GM23338 (cell line): ENCODE measurements at regions not wholly inside any gene's neighbourhood (a gene's known extent, or its start where the extent isn't known, plus 50 kb on each side); places are given as distances from the start of the nearest gene placed in this dataset.

Experiments used
- ATAC-seq: fragments of 200-7000 bp; cut with Tn5 transposase; 3 replicates; pipeline ENCODE4 v1.9.1; 2020
- DNase-seq: peaks from one replicate; pipeline ENCODE4 v3.0.0-alpha.2; 2015; ENCODE audit warnings: low spot score
- H2AFZ ChIP-seq: fragments of 200-600 bp; sonication (generic); 2 replicates; pipeline ENCODE4 v1.8.0; 2016; ENCODE audit warnings: antibody characterized with exemption, mild to moderate bottlenecking, moderate library complexity
- H3F3A ChIP-seq: fragments of 200-600 bp; sonication (generic); replicated peaks from 2 replicates; pipeline ENCODE4 v1.8.0; 2017; ENCODE audit warnings: antibody characterized with exemption, mixed run types, low read depth
- H3K27ac ChIP-seq: fragments of 200-600 bp; sonication (generic); 2 replicates; pipeline ENCODE4 v1.6.1; 2016; ENCODE audit warnings: low read depth
- H3K27me3 ChIP-seq: fragments of 200-600 bp; sonication (generic); 2 replicates; pipeline ENCODE4 v1.8.0; 2016; ENCODE audit warnings: mild to moderate bottlenecking, mixed run types, moderate library complexity; ENCODE audit not compliant: insufficient read depth
- H3K36me3 ChIP-seq: fragments of 200-600 bp; sonication (generic); 2 replicates; pipeline ENCODE4 v1.8.0; 2016; ENCODE audit warnings: mild to moderate bottlenecking; ENCODE audit not compliant: insufficient read depth
- H3K4me1 ChIP-seq: fragments of 200-600 bp; sonication (generic); 2 replicates; pipeline ENCODE4 v1.8.0; 2016; ENCODE audit warnings: mild to moderate bottlenecking, moderate library complexity; ENCODE audit not compliant: insufficient read depth
- H3K4me2 ChIP-seq: fragments of 200-600 bp; sonication (generic); 2 replicates; pipeline ENCODE4 v1.7.1; 2017; ENCODE audit warnings: mixed run types
- H3K4me3 ChIP-seq: fragments of 200-600 bp; sonication (generic); 2 replicates; pipeline ENCODE4 v1.6.1; 2016; ENCODE audit warnings: mixed run types
- H3K79me2 ChIP-seq: fragments of 200-600 bp; sonication (generic); replicated peaks from 2 replicates; pipeline ENCODE4 v1.8.0; 2017; ENCODE audit warnings: mild to moderate bottlenecking; ENCODE audit not compliant: insufficient read depth
- H3K9me2 ChIP-seq: fragments of 200-600 bp; sonication (generic); 2 replicates; pipeline ENCODE4 v1.8.0; 2017; ENCODE audit not compliant: insufficient read depth
- H4K20me1 ChIP-seq: fragments of 200-600 bp; sonication (generic); replicated peaks from 2 replicates; pipeline ENCODE4 v1.8.0; 2017; ENCODE audit warnings: mild to moderate bottlenecking; ENCODE audit not compliant: insufficient read depth
- H3K27ac Mint-ChIP-seq: 2 replicates; pipeline ENCODE4 v1.8.0; 2020; ENCODE audit warnings: inconsistent platforms, mild to moderate bottlenecking, moderate library complexity, mixed read lengths
- H3K27me3 Mint-ChIP-seq: 3 replicates; pipeline ENCODE4 v1.8.0; 2022; ENCODE audit warnings: low read depth, mild to moderate bottlenecking, moderate library complexity, mixed read lengths, inconsistent platforms; ENCODE audit not compliant: insufficient read depth, poor library complexity
- H3K36me3 Mint-ChIP-seq: 3 replicates; pipeline ENCODE4 v1.8.0; 2021; ENCODE audit warnings: low read depth, mild to moderate bottlenecking, inconsistent platforms, moderate library complexity, mixed read lengths
- H3K4me1 Mint-ChIP-seq: 3 replicates; pipeline ENCODE4 v1.8.0; 2020; ENCODE audit warnings: mild to moderate bottlenecking, inconsistent platforms, mixed read lengths
- H3K4me3 Mint-ChIP-seq: 3 replicates; pipeline ENCODE4 v1.8.0; 2021; ENCODE audit warnings: moderate library complexity, mild to moderate bottlenecking, inconsistent platforms, mixed read lengths
- H3K9me3 Mint-ChIP-seq: 3 replicates; pipeline ENCODE4 v1.8.0; 2020; ENCODE audit warnings: moderate library complexity, mild to moderate bottlenecking, inconsistent platforms, mixed read lengths
- CTCF ChIP-seq, 2 experiments: fragments of 200-600 bp in 1 of 2; sonication (generic) in 1 of 2; conservative IDR thresholded peaks; 2 replicates each; pipeline versions ENCODE4 v1.5.1 to v1.6.1; 2016 to 2017; ENCODE audit warnings: antibody characterized with exemption in 2 of 2, low read depth in 2 of 2, mild to moderate bottlenecking in 2 of 2, moderate library complexity in 1 of 2
- EZH2 ChIP-seq: fragments of 200-600 bp; sonication (generic); IDR thresholded peaks from one replicate; pipeline ENCODE4 v1.8.0; 2017; ENCODE audit warnings: antibody characterized with exemption, mild to moderate bottlenecking, low read depth; ENCODE audit not compliant: unreplicated experiment
- TF ChIP-seq, protein P1 (sequence below): fragments of 250-450 bp; sonication (Bioruptor Pico); IDR thresholded peaks from 2 replicates; pipeline ENCODE4 v1.5.0; 2020; ENCODE audit warnings: mild to moderate bottlenecking, moderate library complexity

- TF ChIP-seq, protein P1, sequence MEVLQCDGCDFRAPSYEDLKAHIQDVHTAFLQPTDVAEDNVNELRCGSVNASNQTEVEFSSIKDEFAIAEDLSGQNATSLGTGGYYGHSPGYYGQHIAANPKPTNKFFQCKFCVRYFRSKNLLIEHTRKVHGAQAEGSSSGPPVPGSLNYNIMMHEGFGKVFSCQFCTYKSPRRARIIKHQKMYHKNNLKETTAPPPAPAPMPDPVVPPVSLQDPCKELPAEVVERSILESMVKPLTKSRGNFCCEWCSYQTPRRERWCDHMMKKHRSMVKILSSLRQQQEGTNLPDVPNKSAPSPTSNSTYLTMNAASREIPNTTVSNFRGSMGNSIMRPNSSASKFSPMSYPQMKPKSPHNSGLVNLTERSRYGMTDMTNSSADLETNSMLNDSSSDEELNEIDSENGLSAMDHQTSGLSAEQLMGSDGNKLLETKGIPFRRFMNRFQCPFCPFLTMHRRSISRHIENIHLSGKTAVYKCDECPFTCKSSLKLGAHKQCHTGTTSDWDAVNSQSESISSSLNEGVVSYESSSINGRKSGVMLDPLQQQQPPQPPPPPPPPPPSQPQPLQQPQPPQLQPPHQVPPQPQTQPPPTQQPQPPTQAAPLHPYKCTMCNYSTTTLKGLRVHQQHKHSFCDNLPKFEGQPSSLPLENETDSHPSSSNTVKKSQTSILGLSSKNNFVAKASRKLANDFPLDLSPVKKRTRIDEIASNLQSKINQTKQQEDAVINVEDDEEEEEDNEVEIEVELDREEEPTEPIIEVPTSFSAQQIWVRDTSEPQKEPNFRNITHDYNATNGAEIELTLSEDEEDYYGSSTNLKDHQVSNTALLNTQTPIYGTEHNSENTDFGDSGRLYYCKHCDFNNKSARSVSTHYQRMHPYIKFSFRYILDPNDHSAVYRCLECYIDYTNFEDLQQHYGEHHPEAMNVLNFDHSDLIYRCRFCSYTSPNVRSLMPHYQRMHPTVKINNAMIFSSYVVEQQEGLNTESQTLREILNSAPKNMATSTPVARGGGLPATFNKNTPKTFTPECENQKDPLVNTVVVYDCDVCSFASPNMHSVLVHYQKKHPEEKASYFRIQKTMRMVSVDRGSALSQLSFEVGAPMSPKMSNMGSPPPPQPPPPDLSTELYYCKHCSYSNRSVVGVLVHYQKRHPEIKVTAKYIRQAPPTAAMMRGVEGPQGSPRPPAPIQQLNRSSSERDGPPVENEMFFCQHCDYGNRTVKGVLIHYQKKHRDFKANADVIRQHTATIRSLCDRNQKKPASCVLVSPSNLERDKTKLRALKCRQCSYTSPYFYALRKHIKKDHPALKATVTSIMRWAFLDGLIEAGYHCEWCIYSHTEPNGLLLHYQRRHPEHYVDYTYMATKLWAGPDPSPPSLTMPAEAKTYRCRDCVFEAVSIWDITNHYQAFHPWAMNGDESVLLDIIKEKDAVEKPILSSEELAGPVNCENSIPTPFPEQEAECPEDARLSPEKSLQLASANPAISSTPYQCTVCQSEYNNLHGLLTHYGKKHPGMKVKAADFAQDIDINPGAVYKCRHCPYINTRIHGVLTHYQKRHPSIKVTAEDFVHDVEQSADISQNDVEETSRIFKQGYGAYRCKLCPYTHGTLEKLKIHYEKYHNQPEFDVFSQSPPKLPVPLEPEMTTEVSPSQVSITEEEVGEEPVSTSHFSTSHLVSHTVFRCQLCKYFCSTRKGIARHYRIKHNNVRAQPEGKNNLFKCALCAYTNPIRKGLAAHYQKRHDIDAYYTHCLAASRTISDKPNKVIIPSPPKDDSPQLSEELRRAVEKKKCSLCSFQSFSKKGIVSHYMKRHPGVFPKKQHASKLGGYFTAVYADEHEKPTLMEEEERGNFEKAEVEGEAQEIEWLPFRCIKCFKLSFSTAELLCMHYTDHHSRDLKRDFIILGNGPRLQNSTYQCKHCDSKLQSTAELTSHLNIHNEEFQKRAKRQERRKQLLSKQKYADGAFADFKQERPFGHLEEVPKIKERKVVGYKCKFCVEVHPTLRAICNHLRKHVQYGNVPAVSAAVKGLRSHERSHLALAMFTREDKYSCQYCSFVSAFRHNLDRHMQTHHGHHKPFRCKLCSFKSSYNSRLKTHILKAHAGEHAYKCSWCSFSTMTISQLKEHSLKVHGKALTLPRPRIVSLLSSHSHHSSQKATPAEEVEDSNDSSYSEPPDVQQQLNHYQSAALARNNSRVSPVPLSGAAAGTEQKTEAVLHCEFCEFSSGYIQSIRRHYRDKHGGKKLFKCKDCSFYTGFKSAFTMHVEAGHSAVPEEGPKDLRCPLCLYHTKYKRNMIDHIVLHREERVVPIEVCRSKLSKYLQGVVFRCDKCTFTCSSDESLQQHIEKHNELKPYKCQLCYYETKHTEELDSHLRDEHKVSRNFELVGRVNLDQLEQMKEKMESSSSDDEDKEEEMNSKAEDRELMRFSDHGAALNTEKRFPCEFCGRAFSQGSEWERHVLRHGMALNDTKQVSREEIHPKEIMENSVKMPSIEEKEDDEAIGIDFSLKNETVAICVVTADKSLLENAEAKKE (CRISPR knock-in tag), result no peak
Observed at GRCh38 chr6:215335-216034, 76.8 kb upstream of the DUSP22 start (continued).

GRCh38 chr6:217048-217659, 75.1 kb upstream of the DUSP22 start:
- ATAC-seq (peak; percentile 92), DNase-seq (peak; percentile 84)
- Histone ChIP-seq H3K4me1 (peaks cover 16% of the 10 kb centered on the region; the same call in 1 of the 2 replicates), H3K4me2 (no peak overlapping the region), H3K36me3 (no peaks in the 10 kb centered on the region), H3K27me3 (no peaks in the 10 kb centered on the region), H3K27ac (no peak overlapping the region), H3K9me2 (peaks cover 5% of the 10 kb centered on the region), H2AFZ (0 out of 2 replicates have a peak overlapping the region, but pooled peaks have one; percentile 56), H3K4me3 (no peak overlapping the region), H4K20me1 (no peaks in the 10 kb centered on the region), H3K79me2 (no peaks in the 10 kb centered on the region), H3F3A (no peaks in the 10 kb centered on the region)
- H3K27ac Mint-ChIP-seq, result no peak overlapping the region
- no peak overlapping the region for H3K4me3 Mint-ChIP-seq
- TF ChIP-seq, protein P1 (CRISPR knock-in tag), result peak; percentile 82
- TF ChIP-seq CTCF (conservative IDR thresholded peaks at IDR 0.05; ENCODE audit: low read depth in 2 of 2) (peak; percentile 75 to 83), EZH2 (no peak)
- H3K36me3 Mint-ChIP-seq, result peaks cover 17% of the 10 kb centered on the region
- peaks cover 17% of the 10 kb centered on the region for H3K4me1 Mint-ChIP-seq
- peaks cover 30% of the 10 kb centered on the region for H3K9me3 Mint-ChIP-seq
- H3K27me3 Mint-ChIP-seq, result peaks cover 11% of the 10 kb centered on the region
